ENCODE measurements at regions not wholly inside any gene's neighbourhood (a gene's known extent, or its start where the extent isn't known, plus 50 kb on each side); places are given as distances from the start of the nearest gene placed in this dataset.

DNA sequence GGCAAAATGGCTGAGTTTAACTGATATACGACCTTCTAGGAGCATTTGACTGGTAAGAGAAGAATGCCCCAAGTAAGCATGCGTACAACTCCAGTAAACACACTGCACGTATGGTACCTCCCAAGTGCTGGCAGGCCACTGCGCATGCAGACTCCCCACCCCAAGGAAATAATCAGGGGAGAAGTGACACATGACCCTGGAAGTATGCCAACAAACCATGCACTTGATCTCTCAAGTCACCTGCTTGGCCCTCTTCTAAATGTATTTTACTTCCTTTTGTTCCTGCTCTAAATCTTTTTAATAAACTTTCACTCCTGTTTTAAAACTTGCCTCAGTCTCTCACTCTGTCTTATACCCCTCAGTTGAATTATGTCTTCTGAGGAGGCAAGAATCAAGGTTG is 129.8 kb upstream of the COL5A2 start:
- TF ChIP-seq, protein P1, sequence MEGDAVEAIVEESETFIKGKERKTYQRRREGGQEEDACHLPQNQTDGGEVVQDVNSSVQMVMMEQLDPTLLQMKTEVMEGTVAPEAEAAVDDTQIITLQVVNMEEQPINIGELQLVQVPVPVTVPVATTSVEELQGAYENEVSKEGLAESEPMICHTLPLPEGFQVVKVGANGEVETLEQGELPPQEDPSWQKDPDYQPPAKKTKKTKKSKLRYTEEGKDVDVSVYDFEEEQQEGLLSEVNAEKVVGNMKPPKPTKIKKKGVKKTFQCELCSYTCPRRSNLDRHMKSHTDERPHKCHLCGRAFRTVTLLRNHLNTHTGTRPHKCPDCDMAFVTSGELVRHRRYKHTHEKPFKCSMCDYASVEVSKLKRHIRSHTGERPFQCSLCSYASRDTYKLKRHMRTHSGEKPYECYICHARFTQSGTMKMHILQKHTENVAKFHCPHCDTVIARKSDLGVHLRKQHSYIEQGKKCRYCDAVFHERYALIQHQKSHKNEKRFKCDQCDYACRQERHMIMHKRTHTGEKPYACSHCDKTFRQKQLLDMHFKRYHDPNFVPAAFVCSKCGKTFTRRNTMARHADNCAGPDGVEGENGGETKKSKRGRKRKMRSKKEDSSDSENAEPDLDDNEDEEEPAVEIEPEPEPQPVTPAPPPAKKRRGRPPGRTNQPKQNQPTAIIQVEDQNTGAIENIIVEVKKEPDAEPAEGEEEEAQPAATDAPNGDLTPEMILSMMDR (IDR thresholded peaks at IDR 0.05), result no peak
- no peak for TF ChIP-seq POLR2A (IDR thresholded peaks at IDR 0.05)

Data from heart left ventricle (tissue), 13 donors.